T-helper 2 cell treated with Interferon-gamma antibody and Interleukin-4, amounts not matched to agents 5 μg/mL and 100 μg/mL, for 36 hours (primary cell): ENCODE measurements at regions not wholly inside any gene's neighbourhood (a gene's known extent, or its start where the extent isn't known, plus 50 kb on each side); places are given as distances from the start of the nearest gene placed in this dataset.

ENCODE experiments used
- DNase-seq: peaks from one replicate; pipeline ENCODE4 v3.0.0; 2021; ENCODE audit warnings: low spot score
- H3K27ac Mint-ChIP-seq: one replicate; pipeline ENCODE4 v1.8.0; 2021; ENCODE audit warnings: mild to moderate bottlenecking, mixed read lengths
- H3K27me3 Mint-ChIP-seq: one replicate; pipeline ENCODE4 v1.8.0; 2021; ENCODE audit warnings: low read depth, mixed read lengths
- H3K36me3 Mint-ChIP-seq: one replicate; pipeline ENCODE4 v1.8.0; 2021; ENCODE audit warnings: low read depth, mixed read lengths
- H3K4me1 Mint-ChIP-seq: one replicate; pipeline ENCODE4 v1.8.0; 2021; ENCODE audit warnings: low read depth, mixed read lengths
- H3K4me3 Mint-ChIP-seq: one replicate; pipeline ENCODE4 v1.8.0; 2022; ENCODE audit warnings: mild to moderate bottlenecking, moderate library complexity, mixed read lengths
- H3K9me3 Mint-ChIP-seq: one replicate; pipeline ENCODE4 v1.8.0; 2021; ENCODE audit warnings: mixed read lengths

DNA sequence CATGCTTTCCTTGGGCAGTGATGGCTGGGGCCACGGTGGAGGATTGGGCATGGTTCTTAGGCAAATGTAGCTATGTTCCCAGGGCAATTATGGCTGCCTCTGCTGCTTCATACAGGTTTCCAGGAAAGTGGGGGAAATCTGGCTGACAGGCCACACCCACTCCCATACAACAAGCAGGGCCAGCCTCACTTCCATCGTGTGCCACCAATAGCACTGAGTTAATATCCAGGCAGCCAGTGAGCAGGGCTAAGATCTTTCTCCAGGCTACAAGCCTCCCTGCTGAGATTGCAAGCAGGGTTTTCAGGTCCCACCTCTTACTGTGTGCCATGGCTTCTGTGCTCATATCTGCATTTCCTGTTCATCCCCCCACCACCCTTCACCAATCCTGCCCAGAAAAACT is 1291.9 kb downstream of the SI start:
- no peak for DNase-seq
- Mint-ChIP-seq H3K4me3 (no peak overlapping the region), H3K27me3 (no peaks in the 10 kb centered on the region), H3K27ac (no peak overlapping the region), H3K36me3 (no peaks in the 10 kb centered on the region), H3K9me3 (peaks cover 25% of the 10 kb centered on the region), H3K4me1 (no peaks in the 10 kb centered on the region)

DNA sequence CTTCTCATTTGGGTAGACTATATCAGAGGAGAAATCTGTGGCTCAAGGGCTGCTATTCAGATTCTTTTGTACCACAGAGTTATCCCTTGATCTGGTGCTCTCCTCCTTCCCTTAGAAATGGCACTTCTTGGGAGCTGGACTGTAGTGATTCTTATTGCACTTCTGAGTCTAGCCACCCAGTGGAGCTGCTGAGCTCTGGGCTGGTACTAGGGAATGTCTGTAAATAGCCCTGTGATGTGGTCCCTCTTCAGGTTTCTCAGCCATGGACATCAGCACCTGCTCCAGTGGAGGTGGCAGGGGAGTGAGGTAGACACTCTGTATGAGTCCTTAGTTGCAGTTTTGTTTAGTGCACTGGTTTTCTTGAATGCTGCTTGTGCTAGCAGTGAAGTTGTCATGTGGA is 1292.6 kb downstream of the SI start:
- no peaks in the 10 kb centered on the region for H3K27me3 Mint-ChIP-seq
- H3K9me3 Mint-ChIP-seq, result peaks cover 30% of the 10 kb centered on the region
- no peaks in the 10 kb centered on the region for H3K36me3 Mint-ChIP-seq
- no peak for DNase-seq
- no peaks in the 10 kb centered on the region for H3K4me1 Mint-ChIP-seq
- H3K27ac Mint-ChIP-seq, result no peak overlapping the region
- no peak overlapping the region for H3K4me3 Mint-ChIP-seq

DNA sequence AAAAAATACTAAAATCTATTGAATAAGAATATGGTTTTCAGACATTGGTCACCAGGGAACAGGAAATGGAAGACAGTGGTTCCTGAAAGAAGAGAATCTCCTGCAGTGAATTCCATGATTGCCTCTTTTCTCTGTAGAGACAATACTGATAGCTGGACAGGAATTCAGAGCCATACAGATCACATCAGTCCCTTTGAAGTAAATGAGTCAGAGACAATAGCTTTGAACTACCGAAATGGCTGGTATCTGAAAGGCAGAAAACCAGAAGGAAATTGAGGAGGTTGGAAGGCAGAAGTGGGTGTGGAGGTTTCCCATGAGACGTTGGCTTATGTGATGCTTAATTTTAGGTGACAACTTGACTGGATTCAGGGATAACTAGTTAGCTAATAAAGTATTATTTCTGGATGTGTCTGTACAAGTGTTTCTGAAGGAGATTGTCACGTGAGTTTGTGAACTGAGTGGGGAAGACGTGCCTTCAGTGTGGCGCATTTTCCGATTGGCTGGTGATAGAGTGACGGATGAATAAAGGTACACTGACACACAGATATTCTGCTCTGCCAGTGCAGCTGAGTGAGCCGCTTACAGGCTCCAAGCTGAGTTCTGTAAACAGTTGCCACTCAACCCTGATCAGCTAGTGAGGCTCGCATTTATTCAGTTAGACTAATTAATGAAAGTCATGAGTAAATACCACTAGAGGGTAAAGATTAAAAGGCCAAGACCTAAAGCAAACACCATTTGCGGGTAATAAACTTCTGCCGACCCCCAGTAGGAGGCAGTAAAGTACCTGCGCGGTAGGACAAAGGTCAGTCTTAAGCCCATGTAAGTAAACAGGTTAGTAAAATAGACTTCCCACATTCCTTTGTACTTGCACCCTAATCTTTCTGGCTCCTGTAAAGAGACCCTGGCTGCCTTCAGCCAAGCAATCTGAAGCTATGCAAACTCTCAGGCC is 1298.6 kb downstream of the SI start:
- H3K27ac Mint-ChIP-seq, result no peak overlapping the region
- no peaks in the 10 kb centered on the region for H3K4me1 Mint-ChIP-seq
- no peaks in the 10 kb centered on the region for H3K27me3 Mint-ChIP-seq

DNA sequence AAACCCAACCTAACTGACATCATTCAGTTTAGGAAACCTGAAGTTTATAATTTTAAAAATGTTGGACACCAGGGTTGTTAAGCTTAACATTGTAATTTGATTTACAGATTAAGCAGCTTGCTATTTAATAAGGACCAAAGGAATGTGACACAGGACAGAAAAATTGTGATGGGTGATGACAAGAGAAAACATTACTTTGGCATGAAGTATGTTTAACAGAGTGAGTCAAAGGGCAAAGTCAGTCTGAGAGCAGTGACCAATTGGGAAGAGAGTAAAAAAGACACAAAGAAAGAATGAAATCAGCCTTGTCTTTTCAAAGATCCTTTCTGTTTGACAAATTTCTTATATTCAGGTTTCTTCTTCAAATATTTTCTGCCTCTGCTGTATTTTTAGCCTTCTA is 1301.6 kb downstream of the SI start:
- no peaks in the 10 kb centered on the region for H3K36me3 Mint-ChIP-seq
- H3K27me3 Mint-ChIP-seq, result no peaks in the 10 kb centered on the region
- H3K27ac Mint-ChIP-seq, result no peak overlapping the region
- no peak overlapping the region for H3K4me3 Mint-ChIP-seq
- peaks cover 40% of the 10 kb centered on the region for H3K9me3 Mint-ChIP-seq
- no peaks in the 10 kb centered on the region for H3K4me1 Mint-ChIP-seq
- no peak for DNase-seq

More for the DNA sequence above, 1298.6 kb downstream of the SI start:
- Mint-ChIP-seq H3K4me3 (no peak overlapping the region), H3K9me3 (peaks cover 34% of the 10 kb centered on the region), H3K36me3 (no peaks in the 10 kb centered on the region)
- DNase-seq, result no peak

DNA sequence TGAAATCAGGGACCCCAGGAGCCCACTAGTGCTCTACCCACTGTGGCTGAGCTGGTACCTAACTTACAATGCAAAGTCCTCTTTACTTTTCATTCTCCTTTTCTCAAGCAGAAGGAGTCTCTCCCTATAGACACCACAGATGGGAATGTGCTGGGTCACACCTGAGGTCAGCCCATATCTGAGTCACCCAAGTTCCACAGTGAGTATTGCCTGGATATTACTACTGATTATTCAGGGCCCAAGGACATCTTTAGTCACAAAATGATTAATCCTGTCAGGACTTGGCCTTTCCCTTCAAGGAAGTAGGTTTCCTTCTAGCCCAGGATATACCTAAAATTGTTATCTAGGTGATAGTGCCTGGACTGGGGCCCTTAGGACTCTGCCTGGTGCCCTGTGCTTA is 1305.2 kb downstream of the SI start:
- no peaks in the 10 kb centered on the region for H3K27me3 Mint-ChIP-seq
- no peaks in the 10 kb centered on the region for H3K4me1 Mint-ChIP-seq
- no peaks in the 10 kb centered on the region for H3K36me3 Mint-ChIP-seq
- no peak overlapping the region for H3K27ac Mint-ChIP-seq
- no peak overlapping the region for H3K4me3 Mint-ChIP-seq
- H3K9me3 Mint-ChIP-seq, result peaks cover 38% of the 10 kb centered on the region
- no peak for DNase-seq

DNA sequence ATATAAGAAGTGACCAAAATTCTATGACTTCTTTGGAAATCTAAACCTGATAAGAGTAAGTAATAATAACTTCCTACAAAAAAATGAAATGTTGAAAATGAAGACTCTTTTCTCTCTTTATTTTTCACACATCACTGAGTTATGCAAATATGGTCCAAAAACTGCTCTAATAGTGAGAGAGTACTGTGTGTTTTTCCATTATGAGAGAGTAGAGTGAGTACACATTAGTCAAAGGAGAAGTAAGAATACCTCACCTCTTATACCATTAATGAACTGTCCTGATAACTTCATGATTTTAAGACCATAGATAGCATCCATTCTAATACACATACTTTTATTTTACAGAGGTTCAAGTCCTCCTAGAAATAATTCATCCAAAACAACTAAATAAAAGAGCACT is 1310.2 kb downstream of the SI start:
- no peaks in the 10 kb centered on the region for H3K4me1 Mint-ChIP-seq
- no peaks in the 10 kb centered on the region for H3K27me3 Mint-ChIP-seq
- H3K36me3 Mint-ChIP-seq, result no peaks in the 10 kb centered on the region
- peaks cover 20% of the 10 kb centered on the region for H3K9me3 Mint-ChIP-seq
- H3K4me3 Mint-ChIP-seq, result no peak overlapping the region
- no peak for DNase-seq
- H3K27ac Mint-ChIP-seq, result no peak overlapping the region

DNA sequence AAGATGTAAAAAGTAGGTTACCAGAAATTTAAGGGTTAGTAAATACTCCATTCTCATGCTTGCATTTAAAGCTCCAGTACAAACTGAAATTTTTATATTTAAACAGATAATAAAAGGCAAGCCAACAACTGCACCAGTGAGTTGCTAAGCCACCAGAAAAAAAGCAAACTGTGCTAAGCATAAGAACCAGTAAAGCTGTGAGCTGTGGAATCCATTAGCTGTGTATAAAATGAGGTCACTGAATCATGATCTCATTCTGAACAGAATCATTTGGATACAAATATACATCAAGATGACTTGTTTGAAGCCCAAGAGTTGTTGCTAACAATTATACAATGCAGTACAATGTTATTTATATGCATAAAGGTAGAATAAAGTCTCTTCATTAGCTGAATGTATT is 1312.2 kb downstream of the SI start:
- DNase-seq, result no peak
- no peak overlapping the region for H3K27ac Mint-ChIP-seq
- H3K4me3 Mint-ChIP-seq, result no peak overlapping the region

DNA sequence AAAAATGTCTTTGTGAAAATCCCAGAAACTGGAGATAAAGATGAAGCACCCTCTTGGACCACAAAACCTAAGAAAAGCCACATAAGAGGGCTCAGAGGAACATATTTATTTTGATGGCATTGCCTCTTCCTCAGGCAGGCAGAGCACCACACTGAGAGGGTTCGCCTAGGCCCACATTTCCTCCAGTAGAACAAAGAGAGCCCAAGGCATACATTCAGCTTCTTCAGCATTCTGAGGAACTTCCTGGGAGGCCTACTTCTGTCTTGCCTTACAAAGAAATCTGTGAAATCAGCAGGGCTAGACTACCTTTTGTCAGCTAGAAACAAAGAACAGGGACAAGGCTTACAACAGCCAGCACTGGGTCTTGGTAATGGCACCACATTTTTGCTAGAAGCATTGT is 1325.3 kb downstream of the SI start:
- H3K27ac Mint-ChIP-seq, result no peak overlapping the region
- no peak overlapping the region for H3K4me3 Mint-ChIP-seq
- H3K27me3 Mint-ChIP-seq, result no peaks in the 10 kb centered on the region
- H3K9me3 Mint-ChIP-seq, result peaks cover 38% of the 10 kb centered on the region
- no peaks in the 10 kb centered on the region for H3K4me1 Mint-ChIP-seq
- no peak for DNase-seq
- H3K36me3 Mint-ChIP-seq, result no peaks in the 10 kb centered on the region

More for the DNA sequence above, 1312.2 kb downstream of the SI start:
- no peaks in the 10 kb centered on the region for H3K4me1 Mint-ChIP-seq
- no peaks in the 10 kb centered on the region for H3K27me3 Mint-ChIP-seq
- peaks cover 17% of the 10 kb centered on the region for H3K9me3 Mint-ChIP-seq
- H3K36me3 Mint-ChIP-seq, result no peaks in the 10 kb centered on the region

DNA sequence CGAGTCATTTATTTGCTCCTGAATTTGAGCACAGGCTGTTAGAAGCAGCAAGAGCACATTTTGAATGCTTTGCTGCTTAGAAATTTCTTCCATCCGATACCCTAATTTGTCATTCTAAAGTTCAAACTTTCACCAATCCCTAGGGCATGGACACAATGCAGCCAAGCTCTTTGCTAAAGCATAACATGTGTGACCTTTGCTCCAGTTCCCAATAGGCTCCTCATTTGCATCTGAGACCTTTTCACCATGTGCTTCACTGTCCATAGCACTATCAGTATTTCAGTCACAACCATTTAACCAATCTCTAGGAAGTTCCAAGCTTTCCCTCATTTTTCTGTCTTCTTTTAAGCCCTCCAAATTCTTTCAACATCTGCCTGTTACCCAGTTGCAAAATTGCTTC is 1333.1 kb downstream of the SI start:
- Mint-ChIP-seq H3K4me3 (no peak overlapping the region), H3K27me3 (no peaks in the 10 kb centered on the region), H3K9me3 (peaks cover 32% of the 10 kb centered on the region), H3K36me3 (no peaks in the 10 kb centered on the region), H3K4me1 (no peaks in the 10 kb centered on the region), H3K27ac (no peak overlapping the region)
- DNase-seq, result no peak

DNA sequence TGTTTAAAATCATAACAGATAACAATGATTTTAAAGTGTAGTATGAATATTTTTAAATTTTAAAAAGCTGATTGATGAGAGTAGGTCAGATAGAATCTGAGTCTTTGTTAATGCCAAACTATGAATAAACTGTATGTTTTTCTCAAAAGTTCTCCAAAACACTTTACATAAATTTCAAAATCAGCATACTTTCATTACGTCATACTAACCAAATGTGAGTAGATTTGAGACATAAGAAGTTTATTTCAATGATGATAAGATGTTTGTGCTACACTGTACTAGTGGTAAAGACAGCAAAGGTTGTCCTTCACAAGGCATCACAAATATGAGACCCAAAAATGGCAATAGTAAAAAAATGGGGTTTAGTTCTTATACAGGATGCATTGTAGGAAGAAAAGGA is 1342.9 kb downstream of the SI start:
- H3K4me1 Mint-ChIP-seq, result no peaks in the 10 kb centered on the region
- no peaks in the 10 kb centered on the region for H3K27me3 Mint-ChIP-seq
- no peak overlapping the region for H3K27ac Mint-ChIP-seq
- H3K9me3 Mint-ChIP-seq, result peaks cover 14% of the 10 kb centered on the region
- no peaks in the 10 kb centered on the region for H3K36me3 Mint-ChIP-seq
- DNase-seq, result no peak
- H3K4me3 Mint-ChIP-seq, result no peak overlapping the region

DNA sequence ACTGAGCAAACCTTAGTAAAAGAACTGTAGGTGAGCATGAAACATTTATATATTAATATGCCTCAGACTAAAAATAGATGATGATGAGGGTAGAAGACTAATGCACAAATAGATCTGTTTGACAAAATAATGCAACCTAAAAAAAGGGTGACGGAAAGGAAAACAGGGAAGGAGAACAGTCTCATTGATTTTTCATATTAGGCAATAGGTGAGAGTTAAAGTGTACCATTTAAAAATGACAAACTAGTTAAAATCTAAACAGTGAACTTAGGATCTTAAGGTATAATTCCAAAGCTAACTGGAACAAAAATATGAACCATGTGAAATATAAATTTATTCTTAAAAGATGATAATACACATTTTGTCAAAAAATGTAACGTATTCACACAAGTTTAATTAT is 1347.6 kb downstream of the SI start:
- H3K4me3 Mint-ChIP-seq, result no peak overlapping the region
- no peak for DNase-seq
- peaks cover 13% of the 10 kb centered on the region for H3K9me3 Mint-ChIP-seq
- H3K4me1 Mint-ChIP-seq, result no peaks in the 10 kb centered on the region
- no peak overlapping the region for H3K27ac Mint-ChIP-seq
- H3K27me3 Mint-ChIP-seq, result no peaks in the 10 kb centered on the region
- no peaks in the 10 kb centered on the region for H3K36me3 Mint-ChIP-seq

DNA sequence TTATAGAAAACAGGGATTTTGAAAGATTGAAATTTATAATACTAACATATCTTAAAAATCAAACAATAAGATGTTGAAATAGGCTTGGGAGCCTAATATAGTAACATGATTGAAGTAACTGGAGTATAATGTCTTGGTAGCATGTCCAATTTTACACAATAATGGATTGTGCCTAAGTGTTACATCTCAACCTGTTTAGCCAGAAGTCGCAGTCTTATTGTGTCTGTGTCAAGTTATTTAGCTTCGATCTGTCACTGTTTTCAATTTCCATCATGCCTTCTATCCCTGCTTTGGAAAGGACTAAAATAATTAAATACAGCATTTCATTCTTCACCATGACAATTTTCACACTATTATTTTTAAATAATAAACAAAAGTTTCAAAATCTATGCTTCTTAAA is 1352.2 kb downstream of the SI start:
- H3K4me1 Mint-ChIP-seq, result no peaks in the 10 kb centered on the region
- peaks cover 15% of the 10 kb centered on the region for H3K9me3 Mint-ChIP-seq
- H3K36me3 Mint-ChIP-seq, result no peaks in the 10 kb centered on the region
- no peak overlapping the region for H3K27ac Mint-ChIP-seq
- no peak for DNase-seq
- H3K27me3 Mint-ChIP-seq, result no peaks in the 10 kb centered on the region
- no peak overlapping the region for H3K4me3 Mint-ChIP-seq

DNA sequence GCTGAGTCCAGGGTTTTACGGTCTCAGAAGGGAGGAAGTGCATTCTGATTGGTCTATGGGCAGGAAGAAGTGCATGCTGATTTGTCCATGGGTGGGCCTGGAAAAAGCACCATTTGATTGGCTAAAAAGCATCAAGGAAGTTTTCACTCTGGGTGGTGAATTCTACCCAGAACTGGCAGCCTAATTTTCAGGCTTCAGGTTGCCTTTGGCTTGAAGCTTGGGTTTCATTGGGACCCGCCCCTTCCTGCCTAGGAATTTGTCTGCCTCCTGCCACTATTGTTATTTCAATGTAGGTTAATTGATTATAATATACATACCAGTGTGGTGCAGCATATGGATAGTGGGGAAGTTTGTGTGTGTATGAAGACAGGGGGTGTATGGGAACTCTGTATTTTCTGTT is 1355.9 kb downstream of the SI start:
- no peaks in the 10 kb centered on the region for H3K4me1 Mint-ChIP-seq
- H3K27me3 Mint-ChIP-seq, result no peaks in the 10 kb centered on the region
- no peak overlapping the region for H3K27ac Mint-ChIP-seq
- DNase-seq, result no peak
- H3K9me3 Mint-ChIP-seq, result peaks cover 16% of the 10 kb centered on the region
- H3K36me3 Mint-ChIP-seq, result no peaks in the 10 kb centered on the region
- H3K4me3 Mint-ChIP-seq, result no peak overlapping the region

DNA sequence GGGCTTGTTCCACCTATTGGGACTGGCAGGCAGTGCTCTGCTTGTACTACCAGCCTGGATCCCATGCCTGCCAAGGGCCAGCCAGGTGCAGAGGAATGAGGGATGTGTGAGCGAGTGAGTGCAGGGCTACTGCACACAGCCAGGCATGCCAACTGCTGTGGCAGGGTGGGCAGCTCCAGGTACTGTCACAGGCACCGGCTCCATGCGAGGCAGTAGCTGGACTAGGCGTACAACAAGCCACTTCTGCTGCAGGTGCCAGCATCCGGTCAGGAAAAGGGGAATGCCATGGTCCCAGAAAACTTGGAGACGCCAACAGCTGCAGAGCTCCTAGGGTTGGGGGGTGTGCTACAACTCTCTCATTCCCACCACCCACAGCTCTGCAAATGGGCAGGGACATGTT is 1356.7 kb downstream of the SI start:
- Mint-ChIP-seq H3K27me3 (no peaks in the 10 kb centered on the region), H3K4me1 (no peaks in the 10 kb centered on the region), H3K27ac (no peak overlapping the region), H3K36me3 (no peaks in the 10 kb centered on the region), H3K9me3 (peaks cover 19% of the 10 kb centered on the region), H3K4me3 (no peak overlapping the region)
- DNase-seq, result no peak

DNA sequence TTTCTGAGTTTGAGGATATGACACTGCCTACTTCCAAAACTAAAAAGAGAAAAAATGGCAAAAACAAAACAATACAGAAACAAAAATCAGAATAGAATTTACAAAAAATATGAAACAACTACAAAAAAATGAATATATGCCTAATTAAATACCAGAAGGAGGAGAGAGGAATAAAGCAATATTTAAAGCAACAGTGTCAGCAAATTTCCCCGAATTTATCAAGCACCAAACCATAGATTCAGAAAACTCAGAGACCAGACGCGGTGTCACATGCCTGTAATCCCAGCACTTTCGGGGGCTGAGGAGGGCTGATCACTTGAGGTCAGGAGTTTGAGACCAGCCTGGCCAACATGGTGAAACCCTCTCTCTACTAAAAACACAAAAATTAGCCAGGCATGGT is 1360.9 kb downstream of the SI start:
- no peak for DNase-seq
- Mint-ChIP-seq H3K27me3 (no peaks in the 10 kb centered on the region), H3K36me3 (no peaks in the 10 kb centered on the region), H3K4me3 (no peak overlapping the region), H3K4me1 (no peaks in the 10 kb centered on the region), H3K9me3 (peaks cover 30% of the 10 kb centered on the region), H3K27ac (no peak overlapping the region)
